Sigmoid colon (tissue), 4 donors: ENCODE measurements at regions not wholly inside any gene's neighbourhood (a gene's known extent, or its start where the extent isn't known, plus 50 kb on each side); places are given as distances from the start of the nearest gene placed in this dataset.

ENCODE experiments used
- POLR2A ChIP-seq, 2 donors: fragments of 450-650 bp; IDR thresholded peaks; one replicate each; pipeline ENCODE4 v1.6.1; 2016; ENCODE audit warnings: antibody characterized with exemption in 2 of 2, mild to moderate bottlenecking in 2 of 2, moderate library complexity in 2 of 2
- POLR2AphosphoS5 ChIP-seq, 4 donors: sonication (generic); formaldehyde crosslinking; IDR thresholded peaks; one replicate each; pipeline ENCODE4 v1.6.1; 2017; ENCODE audit warnings: antibody characterized with exemption in 4 of 4
- TF ChIP-seq, protein P1 (sequence below), 4 experiments: fragments of 450-650 bp in 3 of 4; fragments of 200-600 bp in 1 of 4; IDR thresholded peaks; one replicate each; pipeline ENCODE4 v1.5.1; 2016 to 2019; ENCODE audit warnings: antibody characterized with exemption in 4 of 4, mild to moderate bottlenecking in 3 of 4, moderate library complexity in 2 of 4

DNA sequence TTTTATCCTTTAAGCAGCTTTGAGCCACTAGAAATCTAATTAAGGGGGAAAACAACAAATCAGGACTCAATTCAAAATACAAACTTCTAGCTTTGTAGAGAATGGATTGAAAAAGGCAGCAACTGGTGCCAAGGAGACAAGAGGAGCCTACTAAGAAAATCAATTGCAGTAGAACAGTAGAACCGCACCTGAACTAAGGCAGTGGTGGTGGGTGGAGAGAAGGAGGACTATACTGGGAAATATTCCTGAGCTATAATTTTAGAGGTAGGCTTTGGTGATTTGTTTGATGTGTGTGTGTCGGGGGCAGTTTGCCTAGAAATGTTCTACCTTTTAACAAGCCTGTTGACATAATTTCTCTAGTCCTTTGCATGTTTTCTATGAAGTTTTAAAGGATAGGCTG is 270.9 kb upstream of the SYT10 start:
- TF ChIP-seq POLR2A (IDR thresholded peaks at IDR 0.05): no peak
- TF ChIP-seq, protein P1, sequence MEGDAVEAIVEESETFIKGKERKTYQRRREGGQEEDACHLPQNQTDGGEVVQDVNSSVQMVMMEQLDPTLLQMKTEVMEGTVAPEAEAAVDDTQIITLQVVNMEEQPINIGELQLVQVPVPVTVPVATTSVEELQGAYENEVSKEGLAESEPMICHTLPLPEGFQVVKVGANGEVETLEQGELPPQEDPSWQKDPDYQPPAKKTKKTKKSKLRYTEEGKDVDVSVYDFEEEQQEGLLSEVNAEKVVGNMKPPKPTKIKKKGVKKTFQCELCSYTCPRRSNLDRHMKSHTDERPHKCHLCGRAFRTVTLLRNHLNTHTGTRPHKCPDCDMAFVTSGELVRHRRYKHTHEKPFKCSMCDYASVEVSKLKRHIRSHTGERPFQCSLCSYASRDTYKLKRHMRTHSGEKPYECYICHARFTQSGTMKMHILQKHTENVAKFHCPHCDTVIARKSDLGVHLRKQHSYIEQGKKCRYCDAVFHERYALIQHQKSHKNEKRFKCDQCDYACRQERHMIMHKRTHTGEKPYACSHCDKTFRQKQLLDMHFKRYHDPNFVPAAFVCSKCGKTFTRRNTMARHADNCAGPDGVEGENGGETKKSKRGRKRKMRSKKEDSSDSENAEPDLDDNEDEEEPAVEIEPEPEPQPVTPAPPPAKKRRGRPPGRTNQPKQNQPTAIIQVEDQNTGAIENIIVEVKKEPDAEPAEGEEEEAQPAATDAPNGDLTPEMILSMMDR (IDR thresholded peaks at IDR 0.05): no peak
- no peak for TF ChIP-seq POLR2AphosphoS5 (IDR thresholded peaks at IDR 0.05)
